GM23248 (cell line): ENCODE measurements at regions not wholly inside any gene's neighbourhood (a gene's known extent, or its start where the extent isn't known, plus 50 kb on each side); places are given as distances from the start of the nearest gene placed in this dataset.

Experiments
- EZH2 ChIP-seq: fragments of 200-600 bp; sonication (generic); IDR thresholded peaks from 2 replicates; pipeline ENCODE4 v1.6.1; 2018; ENCODE audit warnings: antibody characterized with exemption, mild to moderate bottlenecking; ENCODE audit not compliant: insufficient read depth, poor library complexity, severe bottlenecking
- EZH2phosphoT487 ChIP-seq: fragments of 200-600 bp; sonication (generic); IDR thresholded peaks from 2 replicates; pipeline ENCODE4 v1.6.1; 2018; ENCODE audit warnings: antibody characterized with exemption, moderate library complexity, mild to moderate bottlenecking, low read depth; ENCODE audit not compliant: insufficient read depth

- TF ChIP-seq EZH2 (no peak), EZH2phosphoT487 (no peak)
These were observed 114.1 kb downstream of the RAB38 start for GRCh38 chr11:88061111-88061510.
